ENCODE measurements at regions not wholly inside any gene's neighbourhood (a gene's known extent, or its start where the extent isn't known, plus 50 kb on each side); places are given as distances from the start of the nearest gene placed in this dataset.

- Histone ChIP-seq H3K27me3 (no peaks in the 10 kb centered on the region), H3K4me3 (no peak overlapping the region), H3K27ac (no peak overlapping the region), H3K9me3 (peaks cover 0 to 24% (median 0%) of the 10 kb centered on the region in 3 donors), H3K4me1 (no peaks in the 10 kb centered on the region), H3K36me3 (no peaks in the 10 kb centered on the region)
- no peak for TF ChIP-seq POLR2A (IDR thresholded peaks at IDR 0.05)
- TF ChIP-seq, protein P1, sequence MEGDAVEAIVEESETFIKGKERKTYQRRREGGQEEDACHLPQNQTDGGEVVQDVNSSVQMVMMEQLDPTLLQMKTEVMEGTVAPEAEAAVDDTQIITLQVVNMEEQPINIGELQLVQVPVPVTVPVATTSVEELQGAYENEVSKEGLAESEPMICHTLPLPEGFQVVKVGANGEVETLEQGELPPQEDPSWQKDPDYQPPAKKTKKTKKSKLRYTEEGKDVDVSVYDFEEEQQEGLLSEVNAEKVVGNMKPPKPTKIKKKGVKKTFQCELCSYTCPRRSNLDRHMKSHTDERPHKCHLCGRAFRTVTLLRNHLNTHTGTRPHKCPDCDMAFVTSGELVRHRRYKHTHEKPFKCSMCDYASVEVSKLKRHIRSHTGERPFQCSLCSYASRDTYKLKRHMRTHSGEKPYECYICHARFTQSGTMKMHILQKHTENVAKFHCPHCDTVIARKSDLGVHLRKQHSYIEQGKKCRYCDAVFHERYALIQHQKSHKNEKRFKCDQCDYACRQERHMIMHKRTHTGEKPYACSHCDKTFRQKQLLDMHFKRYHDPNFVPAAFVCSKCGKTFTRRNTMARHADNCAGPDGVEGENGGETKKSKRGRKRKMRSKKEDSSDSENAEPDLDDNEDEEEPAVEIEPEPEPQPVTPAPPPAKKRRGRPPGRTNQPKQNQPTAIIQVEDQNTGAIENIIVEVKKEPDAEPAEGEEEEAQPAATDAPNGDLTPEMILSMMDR (IDR thresholded peaks at IDR 0.05): no peak
- 94% methylated on average over 1 of the region's 1 CpG; no CpG with 5 or more reads in 1 of the 2 donors for WGBS, 2 donors (ENCODE audit: low coverage in 1 of 2)
- ATAC-seq: no peak
Measured at GRCh38 chr14:54038724-54039123, 82.1 kb upstream of the BMP4 start.

- 57% methylated on average over 2 of the region's 2 CpGs for WGBS, 2 donors (ENCODE audit: low coverage in 1 of 2)
Measured at GRCh38 chr14:54039311-54039710, 82.7 kb upstream of the BMP4 start.

DNA sequence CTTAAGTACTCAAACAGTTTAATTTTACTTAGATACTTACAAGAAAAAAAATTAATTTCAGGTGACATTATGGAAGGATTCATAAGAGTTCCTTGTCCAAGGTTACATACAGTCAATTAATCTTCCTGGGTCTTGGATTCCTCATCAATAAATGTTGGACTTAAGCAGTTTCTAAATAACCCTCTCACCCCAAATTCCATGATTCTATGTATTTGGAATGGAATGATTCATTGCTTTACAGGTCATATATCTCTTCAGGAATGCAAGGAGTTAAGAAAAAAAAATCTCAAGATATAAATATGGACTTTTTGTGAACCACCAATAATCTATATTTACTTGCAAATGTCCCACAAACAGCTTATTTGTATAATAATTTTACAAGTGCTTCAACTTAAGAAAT is 84.2 kb upstream of the BMP4 start:
- Histone ChIP-seq H3K27me3 (no peaks in the 10 kb centered on the region), H3K36me3 (no peaks in the 10 kb centered on the region), H3K4me3 (no peak overlapping the region), H3K4me1 (no peaks in the 10 kb centered on the region), H3K9me3 (peaks cover 0 to 5% (median 0%) of the 10 kb centered on the region in 3 donors), H3K27ac (no peak overlapping the region)
- no peak for ATAC-seq
- TF ChIP-seq POLR2A (IDR thresholded peaks at IDR 0.05) (no peak), POLR2AphosphoS5 (IDR thresholded peaks at IDR 0.05) (no peak), EP300 (IDR thresholded peaks at IDR 0.05) (no peak)
- TF ChIP-seq, protein P1 (IDR thresholded peaks at IDR 0.05): no peak

More at GRCh38 chr14:54039311-54039710, 82.7 kb upstream of the BMP4 start:
- H3K27ac ChIP-seq: no peak overlapping the region
- H3K36me3 ChIP-seq: no peaks in the 10 kb centered on the region
- peaks cover 0 to 20% (median 0%) of the 10 kb centered on the region in 3 donors for H3K9me3 ChIP-seq
- H3K27me3 ChIP-seq: no peaks in the 10 kb centered on the region
- no peak overlapping the region for H3K4me3 ChIP-seq
- no peaks in the 10 kb centered on the region for H3K4me1 ChIP-seq
- ATAC-seq: no peak
- TF ChIP-seq EP300 (IDR thresholded peaks at IDR 0.05): no peak
- no peak for TF ChIP-seq POLR2A (IDR thresholded peaks at IDR 0.05)
- TF ChIP-seq, protein P1 (IDR thresholded peaks at IDR 0.05): no peak
- no peak for TF ChIP-seq POLR2AphosphoS5 (IDR thresholded peaks at IDR 0.05)

DNA sequence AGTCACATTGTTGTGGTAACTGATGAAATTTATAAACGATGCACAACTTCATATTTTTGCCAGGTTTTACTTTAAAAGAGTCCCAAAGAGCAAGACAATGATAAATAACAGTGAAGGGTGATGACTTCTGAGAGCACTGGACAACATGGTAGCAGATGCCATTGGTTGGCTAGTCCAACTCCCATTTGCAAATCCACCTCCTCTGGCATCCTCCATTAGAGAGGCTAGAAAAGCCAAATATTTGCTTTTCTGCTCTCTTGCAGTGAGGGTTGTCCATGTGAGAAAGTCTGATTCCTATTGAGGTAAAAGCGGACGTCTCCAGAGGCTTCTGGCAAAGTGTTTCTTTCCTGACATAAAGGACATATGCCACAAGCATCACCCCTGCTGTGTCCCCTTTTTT is 89.6 kb upstream of the BMP4 start:
- Histone ChIP-seq H3K27me3 (no peaks in the 10 kb centered on the region), H3K9me3 (no peaks in the 10 kb centered on the region), H3K36me3 (no peaks in the 10 kb centered on the region), H3K4me1 (no peaks in the 10 kb centered on the region), H3K27ac (no peak overlapping the region), H3K4me3 (no peak overlapping the region)
- TF ChIP-seq POLR2A (IDR thresholded peaks at IDR 0.05) (no peak), POLR2AphosphoS5 (IDR thresholded peaks at IDR 0.05) (no peak), EP300 (IDR thresholded peaks at IDR 0.05) (no peak)
- TF ChIP-seq, protein P1 (IDR thresholded peaks at IDR 0.05): no peak
- no peak for ATAC-seq
- WGBS, 2 donors (ENCODE audit: low coverage in 1 of 2): 56 to 71% methylated on average over 2 to 3 of the region's 3 CpGs

DNA sequence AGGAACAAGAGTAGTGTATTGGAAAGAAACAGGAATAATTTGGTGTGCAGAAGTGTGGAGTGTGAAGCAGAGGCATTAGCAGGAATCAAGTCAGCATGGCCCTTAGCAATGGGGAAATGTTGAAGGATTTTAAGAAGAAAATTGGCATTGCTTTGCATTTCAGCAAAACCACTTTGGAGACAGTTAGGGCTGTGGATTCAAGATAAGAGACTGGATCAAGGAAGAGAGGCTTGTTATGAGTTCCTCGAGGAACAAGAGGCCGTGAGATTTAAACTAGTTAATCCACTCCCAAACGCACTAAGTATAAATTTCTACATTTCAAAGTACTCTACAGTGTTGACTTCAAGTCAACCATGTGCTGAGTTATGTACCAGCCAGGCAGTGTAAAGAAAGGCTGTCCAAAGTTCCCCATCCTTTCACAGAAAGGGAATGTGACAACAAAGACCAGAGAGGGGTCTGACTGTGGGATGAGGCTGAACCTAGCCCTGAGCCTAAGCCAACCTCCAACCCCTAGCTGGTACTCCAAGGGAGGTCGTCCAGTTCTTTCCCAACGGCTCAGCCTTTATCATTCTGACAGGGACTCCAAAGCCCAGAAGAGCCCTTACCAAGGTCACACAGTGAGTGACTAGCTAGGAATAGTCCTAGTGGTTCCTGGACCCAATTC is 91.2 kb upstream of the BMP4 start:
- no peaks in the 10 kb centered on the region for H3K27me3 ChIP-seq
- ATAC-seq: no peak
- WGBS, 2 donors (ENCODE audit: low coverage in 1 of 2): 56 to 70% methylated on average over 5 of the region's 5 CpGs
- no peaks in the 10 kb centered on the region for H3K4me1 ChIP-seq
- H3K36me3 ChIP-seq: no peaks in the 10 kb centered on the region
- no peaks in the 10 kb centered on the region for H3K9me3 ChIP-seq
- H3K27ac ChIP-seq: no peak overlapping the region
- TF ChIP-seq EP300 (IDR thresholded peaks at IDR 0.05): no peak
- TF ChIP-seq, protein P1 (IDR thresholded peaks at IDR 0.05): no peak
- no peak for TF ChIP-seq POLR2A (IDR thresholded peaks at IDR 0.05)
- no peak for TF ChIP-seq POLR2AphosphoS5 (IDR thresholded peaks at IDR 0.05)
- H3K4me3 ChIP-seq: no peak overlapping the region
